ENCODE measurements at regions not wholly inside any gene's neighbourhood (a gene's known extent, or its start where the extent isn't known, plus 50 kb on each side); places are given as distances from the start of the nearest gene placed in this dataset.
"Not testable (repeated sequence)": the region's sequence is repeated elsewhere in the genome, so short reads cannot be mapped to it uniquely, and the experiment has no call there.

- DNase-seq, result no peak
- no peak overlapping the region for H3K27ac Mint-ChIP-seq (ENCODE audit: unreplicated experiment)
- H3K36me3 Mint-ChIP-seq (ENCODE audit: unreplicated experiment), result no peaks in the 10 kb centered on the region
- H3K9me3 Mint-ChIP-seq (ENCODE audit: unreplicated experiment), result no peaks in the 10 kb centered on the region
- TF ChIP-seq CTCF (IDR thresholded peaks at IDR 0.05; ENCODE audit: partially characterized antibody, unreplicated experiment), result no peak
- no peak overlapping the region for H3K4me3 Mint-ChIP-seq (ENCODE audit: unreplicated experiment)
- no peaks in the 10 kb centered on the region for H3K4me1 Mint-ChIP-seq (ENCODE audit: low read depth, unreplicated experiment)
- no peaks in the 10 kb centered on the region for H3K27me3 Mint-ChIP-seq (ENCODE audit: unreplicated experiment)
Measured at GRCh38 chr1:112818990-112819689, 104.0 kb upstream of the PPM1J start.

GRCh38 chr1:112817555-112818373, 102.6 kb upstream of the PPM1J start:
- no peak for DNase-seq
- no peak overlapping the region for H3K27ac Mint-ChIP-seq (ENCODE audit: unreplicated experiment)
- no peak for TF ChIP-seq CTCF (IDR thresholded peaks at IDR 0.05; ENCODE audit: partially characterized antibody, unreplicated experiment)
- H3K4me3 Mint-ChIP-seq (ENCODE audit: unreplicated experiment), result no peak overlapping the region
- H3K9me3 Mint-ChIP-seq (ENCODE audit: unreplicated experiment), result peaks cover 2% of the 10 kb centered on the region
- peaks cover 1% of the 10 kb centered on the region for H3K4me1 Mint-ChIP-seq (ENCODE audit: low read depth, unreplicated experiment)
- no peaks in the 10 kb centered on the region for H3K27me3 Mint-ChIP-seq (ENCODE audit: unreplicated experiment)
- no peaks in the 10 kb centered on the region for H3K36me3 Mint-ChIP-seq (ENCODE audit: unreplicated experiment)

GRCh38 chr1:112815376-112815775, 100.2 kb upstream of the PPM1J start:
- Mint-ChIP-seq H3K9me3 (ENCODE audit: unreplicated experiment) (peaks cover 5% of the 10 kb centered on the region), H3K27me3 (ENCODE audit: unreplicated experiment) (peaks cover 3% of the 10 kb centered on the region), H3K27ac (ENCODE audit: unreplicated experiment) (no peak overlapping the region), H3K4me1 (ENCODE audit: low read depth, unreplicated experiment) (peaks cover 14% of the 10 kb centered on the region), H3K4me3 (ENCODE audit: unreplicated experiment) (no peak overlapping the region), H3K36me3 (ENCODE audit: unreplicated experiment) (no peaks in the 10 kb centered on the region)
- no peak for DNase-seq
- TF ChIP-seq CTCF (IDR thresholded peaks at IDR 0.05; ENCODE audit: partially characterized antibody, unreplicated experiment), result no peak

- H3K27me3 Mint-ChIP-seq (ENCODE audit: unreplicated experiment); DNase-seq; H3K9me3 Mint-ChIP-seq (ENCODE audit: unreplicated experiment); H3K4me3 Mint-ChIP-seq (ENCODE audit: unreplicated experiment); H3K27ac Mint-ChIP-seq (ENCODE audit: unreplicated experiment); H3K36me3 Mint-ChIP-seq (ENCODE audit: unreplicated experiment): not testable (repeated sequence)
- peaks cover 14% of the 10 kb centered on the region for H3K4me1 Mint-ChIP-seq (ENCODE audit: low read depth, unreplicated experiment)
Measured at GRCh38 chr1:112814645-112815044, 99.5 kb upstream of the PPM1J start.

GRCh38 chr1:112808861-112809684, 93.9 kb upstream of the PPM1J start:
- peak; percentile 75 for TF ChIP-seq CTCF (IDR thresholded peaks at IDR 0.05; ENCODE audit: partially characterized antibody, unreplicated experiment)
- peaks cover 12% of the 10 kb centered on the region for H3K9me3 Mint-ChIP-seq (ENCODE audit: unreplicated experiment)
- H3K27me3 Mint-ChIP-seq (ENCODE audit: unreplicated experiment), result peaks cover 10% of the 10 kb centered on the region
- no peak overlapping the region for H3K4me3 Mint-ChIP-seq (ENCODE audit: unreplicated experiment)
- no peak overlapping the region for H3K27ac Mint-ChIP-seq (ENCODE audit: unreplicated experiment)
- DNase-seq, result peak; percentile 88
- H3K4me1 Mint-ChIP-seq (ENCODE audit: low read depth, unreplicated experiment), result peaks cover 28% of the 10 kb centered on the region
- H3K36me3 Mint-ChIP-seq (ENCODE audit: unreplicated experiment), result no peaks in the 10 kb centered on the region
